Activated T-helper 1 cell treated with anti-CD3 and anti-CD28 coated beads, Interleukin-12 subunit alpha, Interleukin-12 subunit beta, Interleukin-2, Interleukin-4 antibody, amounts not matched to agents 30 ng/mL and 10 ng/mL and 1 ng/mL, durations not matched to agents 14 hours and 24 hours and 36 hours (primary cell): ENCODE measurements at regions not wholly inside any gene's neighbourhood (a gene's known extent, or its start where the extent isn't known, plus 50 kb on each side); places are given as distances from the start of the nearest gene placed in this dataset.
"Not testable (repeated sequence)": the region's sequence is repeated elsewhere in the genome, so short reads cannot be mapped to it uniquely, and the experiment has no call there.

Source experiments
- DNase-seq: peaks from one replicate; pipeline ENCODE4 v3.0.0; 2021; ENCODE audit warnings: low spot score
- H3K27ac Mint-ChIP-seq: one replicate; pipeline ENCODE4 v1.8.0; 2021; ENCODE audit warnings: mild to moderate bottlenecking, mixed read lengths
- H3K27me3 Mint-ChIP-seq: one replicate; pipeline ENCODE4 v1.8.0; 2022; ENCODE audit warnings: mild to moderate bottlenecking, moderate library complexity, mixed read lengths; ENCODE audit not compliant: insufficient read depth
- H3K36me3 Mint-ChIP-seq: one replicate; pipeline ENCODE4 v1.8.0; 2021; ENCODE audit warnings: low read depth, mixed read lengths
- H3K4me1 Mint-ChIP-seq: one replicate; pipeline ENCODE4 v1.8.0; 2021; ENCODE audit warnings: low read depth, mixed read lengths
- H3K4me3 Mint-ChIP-seq: one replicate; pipeline ENCODE4 v1.8.0; 2021; ENCODE audit warnings: mild to moderate bottlenecking, moderate library complexity, mixed read lengths
- H3K9me3 Mint-ChIP-seq: one replicate; pipeline ENCODE4 v1.8.0; 2021; ENCODE audit warnings: mixed read lengths
- intact Hi-C: fragments of 100-400 bp; cut with micrococcal nuclease; formaldehyde crosslinking; loops from one replicate; pipeline ENCODE4 v1.15.1; 2024

- H3K27ac Mint-ChIP-seq, result no peak overlapping the region
Measured at GRCh38 chr10:33022090-33022489, 64.1 kb upstream of the ITGB1 start.

GRCh38 chr10:33016988-33017387 is 59.0 kb upstream of the ITGB1 start:
- H3K36me3 Mint-ChIP-seq, result no peaks in the 10 kb centered on the region
- no peaks in the 10 kb centered on the region for H3K27me3 Mint-ChIP-seq
- H3K9me3 Mint-ChIP-seq, result peaks cover 4% of the 10 kb centered on the region
- H3K4me1 Mint-ChIP-seq, result no peaks in the 10 kb centered on the region
- DNase-seq, result no peak
- intact Hi-C loops, result no loop called here
- H3K4me3 Mint-ChIP-seq, result no peak overlapping the region
- H3K27ac Mint-ChIP-seq, result no peak overlapping the region

More at GRCh38 chr10:33022090-33022489, 64.1 kb upstream of the ITGB1 start:
- DNase-seq, result no peak
- Mint-ChIP-seq H3K36me3 (no peaks in the 10 kb centered on the region), H3K9me3 (peaks cover 4% of the 10 kb centered on the region), H3K4me3 (no peak overlapping the region), H3K27me3 (peaks cover 6% of the 10 kb centered on the region), H3K4me1 (no peaks in the 10 kb centered on the region)
- intact Hi-C loops, result no loop called here

GRCh38 chr10:33015761-33016547 is 57.9 kb upstream of the ITGB1 start:
- intact Hi-C loops, result no loop called here
- Mint-ChIP-seq H3K4me3 (no peak overlapping the region), H3K9me3 (peaks cover 4% of the 10 kb centered on the region), H3K36me3 (no peaks in the 10 kb centered on the region), H3K27me3 (no peaks in the 10 kb centered on the region), H3K27ac (no peak overlapping the region), H3K4me1 (no peaks in the 10 kb centered on the region)
- DNase-seq, result no peak

- Mint-ChIP-seq H3K27me3 (peaks cover 10% of the 10 kb centered on the region), H3K4me1 (peaks cover 23% of the 10 kb centered on the region)
- H3K9me3 Mint-ChIP-seq, H3K4me3 Mint-ChIP-seq, DNase-seq, H3K36me3 Mint-ChIP-seq, intact Hi-C loops, H3K27ac Mint-ChIP-seq: not testable (repeated sequence)
Measured at GRCh38 chr10:33013331-33013730, 55.3 kb upstream of the ITGB1 start.

DNA sequence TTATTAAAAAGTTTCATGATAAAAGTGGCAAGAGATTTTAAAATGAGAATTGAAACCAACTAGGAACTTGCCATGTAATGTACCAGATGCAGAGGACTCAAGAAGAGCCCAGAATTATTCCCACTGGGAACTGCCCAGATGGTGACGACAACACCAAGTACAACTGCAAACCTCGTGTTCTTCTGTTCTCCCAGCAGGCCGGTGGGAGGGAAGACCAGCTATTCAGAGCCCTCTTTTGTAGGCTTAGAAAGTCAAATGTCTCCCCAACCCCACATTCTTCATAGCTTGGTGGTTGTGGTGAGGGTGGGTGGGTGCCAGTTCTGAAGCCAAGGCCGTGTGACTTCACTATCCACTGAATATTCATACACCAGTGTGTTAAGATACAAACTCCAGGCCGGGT is 54.3 kb upstream of the ITGB1 start:
- H3K4me3 Mint-ChIP-seq, result no peak overlapping the region
- intact Hi-C loops, result no loop called here
- H3K4me1 Mint-ChIP-seq, result peaks cover 24% of the 10 kb centered on the region
- H3K27me3 Mint-ChIP-seq, result peaks cover 10% of the 10 kb centered on the region
- no peak for DNase-seq
- no peak overlapping the region for H3K27ac Mint-ChIP-seq
- no peaks in the 10 kb centered on the region for H3K9me3 Mint-ChIP-seq
- H3K36me3 Mint-ChIP-seq, result no peaks in the 10 kb centered on the region

- Mint-ChIP-seq H3K27ac (no peak overlapping the region), H3K4me1 (peaks cover 24% of the 10 kb centered on the region), H3K9me3 (no peaks in the 10 kb centered on the region), H3K27me3 (peaks cover 10% of the 10 kb centered on the region), H3K4me3 (no peak overlapping the region), H3K36me3 (no peaks in the 10 kb centered on the region)
- DNase-seq, result no peak
- intact Hi-C loops, result no loop called here
Measured at GRCh38 chr10:33010132-33011037, 52.4 kb upstream of the ITGB1 start.

GRCh38 chr10:33009244-33010131 is 51.5 kb upstream of the ITGB1 start:
- no peaks in the 10 kb centered on the region for H3K36me3 Mint-ChIP-seq
- peaks cover 10% of the 10 kb centered on the region for H3K27me3 Mint-ChIP-seq
- no peak overlapping the region for H3K27ac Mint-ChIP-seq
- DNase-seq, result no peak
- H3K4me3 Mint-ChIP-seq, result no peak overlapping the region
- H3K4me1 Mint-ChIP-seq, result peaks cover 24% of the 10 kb centered on the region
- intact Hi-C loops, result loop anchor here (1.0 to 5.0 kb wide), 6 partner anchors 29 to 631 kb away; partner anchors contain the start of gene CCDC7
- H3K9me3 Mint-ChIP-seq, result no peaks in the 10 kb centered on the region

DNA sequence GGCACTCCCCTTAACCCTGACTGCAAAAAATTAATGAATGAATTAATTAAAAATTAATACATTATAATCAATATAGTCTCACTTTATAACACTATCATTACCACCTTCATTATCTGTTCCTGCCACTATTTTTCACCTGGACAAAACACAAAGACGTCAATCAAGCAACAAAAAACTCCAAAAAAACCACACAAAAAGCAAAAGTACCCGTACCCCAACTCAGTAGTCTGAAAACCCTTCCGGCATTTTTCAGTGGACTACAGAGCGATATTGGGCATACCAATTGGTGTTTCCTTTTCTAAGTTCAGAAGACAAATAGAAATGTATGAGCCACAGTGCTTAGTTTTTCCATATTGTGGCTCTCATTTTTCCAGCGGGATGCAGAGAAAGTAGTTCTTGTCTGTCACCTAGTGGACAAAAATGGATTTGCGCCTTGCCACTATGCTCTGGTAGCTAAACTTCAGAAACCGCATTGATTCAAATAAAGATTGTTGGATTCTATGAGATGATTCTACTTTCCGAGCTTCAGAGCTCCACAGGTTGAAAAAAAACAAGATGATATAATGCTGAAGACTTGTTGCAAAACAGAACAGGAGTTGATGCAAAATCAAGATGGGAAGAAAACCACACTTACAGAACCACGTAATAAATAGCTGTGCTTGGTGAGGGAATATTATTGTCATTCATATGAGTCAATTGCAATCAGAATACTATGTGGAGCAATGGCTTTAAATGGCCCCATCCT is 50.6 kb upstream of the ITGB1 start:
- peak; percentile 31 for DNase-seq
- Mint-ChIP-seq H3K27ac (peak overlapping the region; percentile 40), H3K9me3 (no peaks in the 10 kb centered on the region), H3K4me3 (peak overlapping the region; percentile 63), H3K27me3 (peaks cover 10% of the 10 kb centered on the region), H3K4me1 (peaks cover 24% of the 10 kb centered on the region), H3K36me3 (no peaks in the 10 kb centered on the region)
- intact Hi-C loops, result loop anchor here (1.0 to 5.0 kb wide), 10 partner anchors 28 to 817 kb away; partner anchors contain the start of gene CCDC7

DNA sequence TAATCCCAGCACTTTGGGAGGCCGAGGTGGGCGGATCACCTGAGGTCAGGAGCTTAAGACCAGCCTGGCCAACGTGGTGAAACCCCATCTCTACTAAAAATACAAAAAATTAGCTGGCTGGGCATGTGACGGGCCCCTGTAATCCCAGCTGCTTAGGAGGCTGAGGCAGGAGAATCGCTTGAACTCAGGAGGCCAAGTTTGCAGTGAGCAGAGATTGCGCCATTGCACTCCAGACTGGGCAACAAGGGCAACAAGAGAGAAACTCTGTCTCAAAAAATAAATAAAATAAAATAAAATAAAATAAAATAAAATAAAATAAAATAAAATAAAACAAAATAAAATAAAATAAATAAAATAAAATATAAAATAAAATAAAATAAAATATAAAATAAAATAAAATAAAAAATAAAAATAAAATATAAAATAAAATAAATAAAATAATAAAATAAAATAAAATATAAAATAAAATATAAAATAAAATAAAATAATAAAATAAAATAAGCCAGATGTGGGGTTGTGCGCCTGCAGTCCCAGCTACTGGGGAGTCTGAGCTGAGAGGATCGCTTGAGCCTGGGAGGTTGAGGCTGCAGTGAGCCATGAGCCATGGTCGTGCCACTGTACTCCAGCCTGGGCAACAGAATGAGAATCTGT is 49.8 kb upstream of the ITGB1 start:
- H3K27ac Mint-ChIP-seq, H3K9me3 Mint-ChIP-seq, H3K4me3 Mint-ChIP-seq, DNase-seq, H3K36me3 Mint-ChIP-seq: not testable (repeated sequence)
- H3K4me1 Mint-ChIP-seq, result peaks cover 24% of the 10 kb centered on the region
- intact Hi-C loops, result loop anchor here (1.0 to 5.0 kb wide), 8 partner anchors 27 to 817 kb away; partner anchors contain the start of gene CCDC7
- H3K27me3 Mint-ChIP-seq, result peaks cover 10% of the 10 kb centered on the region
